HG03342 (cell line): ENCODE measurements at regions not wholly inside any gene's neighbourhood (a gene's known extent, or its start where the extent isn't known, plus 50 kb on each side); places are given as distances from the start of the nearest gene placed in this dataset.
"Not testable (repeated sequence)": the region's sequence is repeated elsewhere in the genome, so short reads cannot be mapped to it uniquely, and the experiment has no call there.

Experiments
- ATAC-seq: cut with Tn5 transposase; IDR thresholded peaks from one replicate; pipeline ENCODE4 v1.9.1; 2021; ENCODE audit warnings: mild to moderate bottlenecking, moderate library complexity; ENCODE audit not compliant: unreplicated experiment

DNA sequence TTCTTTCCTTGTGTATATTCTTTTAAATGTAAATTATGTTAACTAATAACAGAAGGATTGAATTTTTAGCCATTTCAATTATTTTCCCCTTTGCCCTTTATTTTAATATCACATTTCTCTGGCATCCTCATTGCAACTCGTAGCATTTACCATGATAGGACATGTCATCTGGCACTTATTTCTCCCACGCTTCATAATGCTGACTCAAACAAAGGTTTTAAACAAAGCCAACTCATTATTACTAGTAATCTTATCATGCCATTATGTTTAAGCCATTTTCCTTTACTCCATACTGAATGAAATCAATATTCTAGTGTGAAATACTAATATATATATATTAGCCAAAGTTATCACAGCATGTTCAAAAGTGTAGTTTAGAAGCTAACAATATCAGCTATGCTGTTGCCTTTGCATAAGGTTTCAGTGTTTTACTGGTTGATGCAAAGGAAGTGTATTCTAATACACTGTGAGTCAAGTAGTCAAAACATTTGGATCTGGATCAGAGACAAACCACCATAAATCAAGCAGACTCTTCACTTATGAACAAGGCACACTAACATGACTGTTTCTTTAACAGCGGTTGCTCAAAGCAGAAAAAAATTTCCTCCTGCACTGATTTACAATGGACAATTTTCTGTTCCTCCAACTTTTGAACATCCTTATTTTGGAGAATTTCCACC, 281.6 kb downstream of the SLC7A11 start:
- no peak for ATAC-seq

DNA sequence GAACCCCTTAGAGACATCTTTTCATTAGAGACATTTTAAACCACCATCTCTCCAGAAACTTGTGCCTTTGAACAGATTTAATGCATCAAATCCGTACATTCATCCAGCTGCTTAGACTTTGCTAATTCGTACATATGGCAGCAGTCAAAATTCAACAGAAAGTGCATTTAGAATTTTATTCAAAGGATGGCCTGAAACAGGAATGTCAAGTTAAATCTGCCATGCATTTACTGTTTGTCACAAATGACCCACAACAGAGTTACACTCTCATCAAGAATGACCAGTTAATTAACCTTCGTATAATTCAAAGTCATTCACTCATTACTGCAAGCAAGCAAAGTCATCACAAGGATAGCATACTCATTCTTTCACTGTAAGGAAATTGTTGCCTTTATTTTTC, 284.3 kb downstream of the SLC7A11 start:
- no peak for ATAC-seq

- no peak for ATAC-seq
These were observed 285.9 kb downstream of the SLC7A11 start for GRCh38 chr4:137956256-137956655.

- no peak for ATAC-seq
These were observed 286.6 kb downstream of the SLC7A11 start for GRCh38 chr4:137955595-137955994.

- no peak for ATAC-seq
These were observed 290.0 kb downstream of the SLC7A11 start for GRCh38 chr4:137952116-137952515.

DNA sequence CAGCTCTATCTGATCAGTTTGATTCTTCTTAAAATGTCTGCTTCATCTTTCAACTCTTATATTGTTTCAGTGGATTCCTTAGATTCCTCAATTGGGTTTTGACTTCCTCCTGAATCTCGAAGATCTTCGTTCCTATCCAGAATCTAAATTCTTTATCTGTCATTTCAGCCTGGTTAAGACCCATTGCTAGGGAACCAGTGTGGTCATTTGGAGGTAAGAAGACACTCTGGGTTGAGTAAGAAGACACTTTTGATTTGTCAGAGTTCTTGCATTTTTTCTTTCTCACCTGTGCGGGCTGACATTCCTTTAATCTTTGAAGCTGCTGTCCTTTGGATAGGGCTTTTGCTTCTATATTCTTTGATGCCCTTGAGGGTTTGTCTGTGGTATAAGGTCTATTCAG, 291.9 kb downstream of the SLC7A11 start:
- ATAC-seq, result no peak

DNA sequence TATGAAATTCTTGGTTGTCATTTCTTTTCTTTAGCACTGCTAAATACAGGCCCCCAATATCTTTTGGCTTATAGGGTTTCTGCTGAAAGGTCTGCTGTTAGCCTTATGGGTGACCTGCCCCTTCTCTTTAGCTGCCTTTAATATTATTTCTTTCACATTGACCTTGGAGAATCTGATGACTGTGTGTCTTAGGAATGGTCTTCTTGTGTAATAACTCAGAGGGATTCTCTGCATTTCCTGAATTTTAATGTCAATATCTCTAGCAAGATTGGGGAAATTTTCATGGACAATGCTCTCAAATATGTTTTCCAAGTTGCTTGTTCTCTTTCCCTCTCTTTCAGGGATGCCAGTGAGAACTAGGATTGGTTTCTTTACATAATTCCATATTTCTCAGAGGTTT, 292.4 kb downstream of the SLC7A11 start:
- ATAC-seq, result no peak

DNA sequence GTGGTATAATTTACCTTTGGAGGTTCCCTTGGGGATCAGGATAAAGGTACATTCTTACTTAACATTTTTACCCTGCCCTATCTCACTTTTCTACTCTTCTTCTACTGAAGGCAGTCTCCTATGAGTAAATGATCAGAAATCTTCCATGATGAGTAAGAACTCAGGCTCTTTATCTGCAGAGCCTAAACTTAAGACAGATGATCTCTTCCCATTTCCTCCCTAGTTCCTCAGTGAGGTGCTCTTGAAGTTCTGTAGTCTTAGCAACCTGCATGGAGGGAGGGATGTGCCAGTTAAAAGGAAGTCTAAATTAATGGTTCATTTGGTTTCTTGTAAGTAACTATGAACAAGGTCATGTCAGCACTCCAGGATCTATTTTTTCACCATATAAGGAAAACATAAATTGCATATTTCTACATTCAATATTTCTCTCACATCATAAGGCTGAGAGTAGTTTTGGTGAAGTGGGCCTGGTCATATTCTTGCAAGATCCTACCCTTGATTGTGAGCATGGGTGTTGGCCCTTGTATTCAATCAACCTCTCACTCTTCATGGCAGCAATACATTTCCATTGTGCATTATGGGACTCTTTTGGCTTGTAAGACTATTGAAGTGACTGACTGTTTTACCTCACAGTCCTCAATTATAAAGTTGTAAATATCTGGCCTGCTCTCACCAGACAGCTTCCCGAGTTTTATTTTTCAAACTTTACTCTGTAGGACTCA, 295.5 kb downstream of the SLC7A11 start:
- no peak for ATAC-seq

GRCh38 chr4:137942815-137943214, 299.3 kb downstream of the SLC7A11 start:
- ATAC-seq, result not testable (repeated sequence)

- not testable (repeated sequence) for ATAC-seq
These were observed 300.1 kb downstream of the SLC7A11 start for GRCh38 chr4:137942015-137942515.

- no peak for ATAC-seq
These were observed 307.2 kb downstream of the SLC7A11 start for GRCh38 chr4:137934911-137935310.

- no peak for ATAC-seq
These were observed 308.1 kb downstream of the SLC7A11 start for GRCh38 chr4:137934046-137934445.

DNA sequence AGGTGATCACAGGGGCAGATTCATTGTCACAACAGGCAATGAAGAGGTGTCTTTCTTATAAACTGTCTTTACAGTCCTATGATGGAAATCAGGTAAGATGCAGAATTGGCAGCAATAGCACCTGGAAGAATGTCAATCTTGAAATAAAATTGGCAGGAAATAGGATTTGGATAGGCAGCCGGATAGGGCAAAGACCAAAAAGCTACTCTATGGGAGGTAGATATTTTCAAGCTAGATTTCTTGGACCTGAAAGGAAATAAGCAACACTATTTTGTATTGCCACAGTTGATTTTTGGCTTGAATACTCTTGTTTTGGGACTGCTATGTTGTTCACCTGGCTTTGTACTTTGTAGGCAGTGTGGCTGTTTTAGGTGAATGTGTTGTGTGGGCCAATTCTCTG, 314.2 kb downstream of the SLC7A11 start:
- ATAC-seq, result no peak

- peak; percentile 80 for ATAC-seq
These were observed 318.7 kb downstream of the SLC7A11 start for GRCh38 chr4:137923494-137923893.

GRCh38 chr4:137922721-137923120, 319.4 kb downstream of the SLC7A11 start:
- ATAC-seq, result no peak

DNA sequence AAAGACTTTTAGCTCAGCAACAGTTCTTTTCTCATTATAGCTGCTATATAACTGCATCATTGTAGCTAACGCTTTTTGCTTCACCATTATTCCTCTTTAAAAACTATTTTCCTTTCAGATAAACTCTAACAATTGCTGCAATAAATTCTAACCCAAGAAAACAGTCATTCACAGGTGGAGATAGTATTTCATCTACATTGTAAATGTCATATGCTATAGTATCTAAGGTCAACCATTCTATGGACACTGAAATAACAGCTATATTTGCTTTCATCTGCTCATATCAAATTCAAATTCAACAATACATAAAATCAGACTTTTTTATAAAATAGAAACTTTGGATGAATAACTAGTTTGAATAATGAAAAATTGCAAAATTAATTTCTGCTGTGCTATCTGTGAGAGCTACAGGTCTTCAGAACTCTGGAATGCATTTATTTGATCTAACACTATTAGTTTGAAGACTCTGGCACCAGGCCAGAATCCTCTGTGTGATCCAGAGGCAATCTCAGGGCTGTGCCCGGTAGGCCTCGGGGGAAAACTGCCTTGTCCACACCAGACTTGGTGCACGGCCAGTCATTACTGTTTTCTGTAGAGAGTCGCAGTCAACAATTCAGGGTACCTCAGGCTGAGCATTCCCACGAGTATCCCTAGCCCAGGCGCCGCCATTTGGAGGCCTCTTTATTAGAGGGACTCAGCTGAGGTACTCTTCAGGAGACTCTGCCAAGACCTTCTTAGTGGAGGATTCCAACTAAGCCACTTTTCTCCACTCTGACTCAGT, 332.4 kb downstream of the SLC7A11 start:
- ATAC-seq, result no peak

GRCh38 chr4:137905930-137906329, 336.2 kb downstream of the SLC7A11 start:
- no peak for ATAC-seq

- ATAC-seq, result no peak
These were observed 341.0 kb downstream of the SLC7A11 start for GRCh38 chr4:137901114-137901513.

- ATAC-seq, result no peak
These were observed 345.9 kb downstream of the SLC7A11 start for GRCh38 chr4:137896221-137896737.

DNA sequence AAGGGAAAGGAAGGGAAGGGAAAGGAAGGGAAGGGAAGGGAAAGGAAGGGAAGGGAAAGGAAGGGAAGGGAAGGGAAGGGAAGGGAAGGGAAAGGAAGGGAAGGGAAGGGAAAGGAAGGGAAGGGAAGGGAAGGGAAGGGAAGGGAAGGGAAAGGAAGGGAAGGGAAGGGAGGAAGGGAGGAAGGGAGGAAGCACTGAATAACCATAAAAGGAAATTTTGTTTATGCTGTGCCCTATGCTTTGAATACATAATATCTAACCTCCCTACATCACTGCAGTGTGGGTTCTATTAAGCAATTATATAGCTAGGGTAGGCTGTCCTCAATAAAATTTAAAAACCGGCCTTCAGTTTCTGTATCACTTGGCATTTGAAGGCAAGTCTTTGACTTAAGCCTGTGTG, 346.6 kb downstream of the SLC7A11 start:
- not testable (repeated sequence) for ATAC-seq

DNA sequence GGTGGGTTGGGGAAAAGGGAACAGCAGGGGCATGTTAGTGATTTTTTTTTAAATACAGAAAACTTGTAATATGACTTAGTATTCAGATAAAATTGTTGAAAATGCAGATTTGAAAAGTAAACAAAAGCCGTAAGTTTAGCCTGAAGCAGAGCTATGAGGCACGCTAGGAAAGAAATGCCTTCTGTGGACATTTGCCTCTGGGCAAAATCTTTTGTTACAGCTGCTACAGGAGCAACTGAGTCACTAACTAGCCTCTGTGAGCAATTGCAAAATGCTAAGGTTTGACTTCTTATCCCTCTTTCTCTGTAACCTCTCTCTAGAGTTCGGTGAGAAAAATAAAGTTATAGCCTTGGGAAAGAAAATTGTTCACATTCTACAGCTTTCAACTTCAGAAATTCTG, 350.0 kb downstream of the SLC7A11 start:
- no peak for ATAC-seq
